ENCODE measurements at regions not wholly inside any gene's neighbourhood (a gene's known extent, or its start where the extent isn't known, plus 50 kb on each side); places are given as distances from the start of the nearest gene placed in this dataset.
"Not testable (repeated sequence)": the region's sequence is repeated elsewhere in the genome, so short reads cannot be mapped to it uniquely, and the experiment has no call there.

GRCh38 chr16:54985156-54985555 lies 54.5 kb downstream of the IRX5 start:
- no peak for TF ChIP-seq CTCF (conservative IDR thresholded peaks at IDR 0.05; ENCODE audit: low read depth)
- H3K27ac ChIP-seq = no peak overlapping the region
- CTCF ChIA-PET = no interaction called here
- POLR2A ChIA-PET (ENCODE audit: low non-redundant PET) = no interaction called here
- no peak for DNase-seq (ENCODE audit: low spot score)

- DNase-seq (ENCODE audit: low spot score) = no peak
- no peak for TF ChIP-seq CTCF (conservative IDR thresholded peaks at IDR 0.05; ENCODE audit: low read depth)
- no peak overlapping the region for H3K27ac ChIP-seq
- ChIA-PET POLR2A (ENCODE audit: low non-redundant PET) (no interaction called here), CTCF (no interaction called here)
Measured at GRCh38 chr16:54985668-54986067, 55.0 kb downstream of the IRX5 start.

GRCh38 chr16:54986409-54986808 lies 55.7 kb downstream of the IRX5 start:
- DNase-seq (ENCODE audit: low spot score) = no peak
- H3K27ac ChIP-seq = no peak overlapping the region
- ChIA-PET CTCF (no interaction called here), POLR2A (ENCODE audit: low non-redundant PET) (no interaction called here)
- no peak for TF ChIP-seq CTCF (conservative IDR thresholded peaks at IDR 0.05; ENCODE audit: low read depth)

- CTCF ChIA-PET = interaction anchor here (0.6 kb wide), 1 partner anchor 64 kb away, joined by 8 read pairs; no protein-coding TSS in a partner anchor
- no peak for TF ChIP-seq CTCF (conservative IDR thresholded peaks at IDR 0.05; ENCODE audit: low read depth)
- DNase-seq (ENCODE audit: low spot score) = no peak
- H3K27ac ChIP-seq = no peak overlapping the region
- POLR2A ChIA-PET (ENCODE audit: low non-redundant PET) = no interaction called here
Measured at GRCh38 chr16:54987081-54987480, 56.4 kb downstream of the IRX5 start.

GRCh38 chr16:54991525-54991924 lies 60.9 kb downstream of the IRX5 start:
- CTCF ChIA-PET = no interaction called here
- POLR2A ChIA-PET (ENCODE audit: low non-redundant PET) = no interaction called here
- no peak for TF ChIP-seq CTCF (conservative IDR thresholded peaks at IDR 0.05; ENCODE audit: low read depth)

GRCh38 chr16:54991946-54992345 lies 61.3 kb downstream of the IRX5 start:
- CTCF ChIA-PET; H3K27ac ChIP-seq; POLR2A ChIA-PET (ENCODE audit: low non-redundant PET); DNase-seq (ENCODE audit: low spot score): not testable (repeated sequence)

More at GRCh38 chr16:54991525-54991924, 60.9 kb downstream of the IRX5 start:
- no peak for DNase-seq (ENCODE audit: low spot score)
- no peak overlapping the region for H3K27ac ChIP-seq

GRCh38 chr16:54993106-54993895 lies 62.6 kb downstream of the IRX5 start:
- no peak for DNase-seq (ENCODE audit: low spot score)
- TF ChIP-seq CTCF (conservative IDR thresholded peaks at IDR 0.05; ENCODE audit: low read depth) = no peak
- H3K27ac ChIP-seq = no peak overlapping the region
- CTCF ChIA-PET = no interaction called here
- POLR2A ChIA-PET (ENCODE audit: low non-redundant PET) = no interaction called here
